Tongue (tissue), 1 donor: ENCODE measurements at regions not wholly inside any gene's neighbourhood (a gene's known extent, or its start where the extent isn't known, plus 50 kb on each side); places are given as distances from the start of the nearest gene placed in this dataset.

Experiments
- DNase-seq: peaks from one replicate; pipeline ENCODE4 v3.0.0-alpha.2; 2015

- no peak for DNase-seq
These were observed 54.7 kb downstream of the IRX3 start for GRCh38 chr16:54231919-54232318.

- DNase-seq: no peak
These were observed 55.3 kb downstream of the IRX3 start for GRCh38 chr16:54231336-54231735.

GRCh38 chr16:54228325-54228724 is 58.3 kb downstream of the IRX3 start:
- no peak for DNase-seq

- DNase-seq: no peak
These were observed 60.1 kb downstream of the IRX3 start for GRCh38 chr16:54226296-54227010.

GRCh38 chr16:54219709-54220108 is 66.9 kb downstream of the IRX3 start:
- no peak for DNase-seq

- peak; percentile 54 for DNase-seq
These were observed 69.9 kb downstream of the IRX3 start for GRCh38 chr16:54216688-54217087.

GRCh38 chr16:54216268-54216667 is 70.3 kb downstream of the IRX3 start:
- peak; percentile 71 for DNase-seq

GRCh38 chr16:54215471-54215870 is 71.1 kb downstream of the IRX3 start:
- peak; percentile 83 for DNase-seq

GRCh38 chr16:54213322-54213721 is 73.3 kb downstream of the IRX3 start:
- no peak for DNase-seq

GRCh38 chr16:54212893-54213292 is 73.7 kb downstream of the IRX3 start:
- peak; percentile 91 for DNase-seq

GRCh38 chr16:54211203-54211602 is 75.4 kb downstream of the IRX3 start:
- DNase-seq: no peak

- no peak for DNase-seq
These were observed 76.0 kb downstream of the IRX3 start for GRCh38 chr16:54210452-54211125.

GRCh38 chr16:54208237-54208636 is 78.3 kb downstream of the IRX3 start:
- DNase-seq: no peak

GRCh38 chr16:54207837-54208236 is 78.8 kb downstream of the IRX3 start:
- DNase-seq: no peak

- DNase-seq: no peak
These were observed 81.8 kb downstream of the IRX3 start for GRCh38 chr16:54204756-54205155.

- no peak for DNase-seq
These were observed 82.6 kb downstream of the IRX3 start for GRCh38 chr16:54203851-54204505.

GRCh38 chr16:54203384-54203783 is 83.2 kb downstream of the IRX3 start:
- no peak for DNase-seq
